Activated CD4-positive, alpha-beta T cell treated with anti-CD3 and anti-CD28 coated beads for 36 hours (primary cell): ENCODE measurements at regions not wholly inside any gene's neighbourhood (a gene's known extent, or its start where the extent isn't known, plus 50 kb on each side); places are given as distances from the start of the nearest gene placed in this dataset.
"Not testable (repeated sequence)": the region's sequence is repeated elsewhere in the genome, so short reads cannot be mapped to it uniquely, and the experiment has no call there.

Experiments used
- ATAC-seq: fragments of 200-7000 bp; cut with Tn5 transposase; one replicate; pipeline ENCODE4 v1.10.0; 2021; ENCODE audit warnings: mild to moderate bottlenecking, moderate library complexity
- CTCF ChIA-PET: fragments of 350-600 bp; sonication (Branson Sonifier 250); formaldehyde crosslinking; loops from one replicate; lab custom pipeline; 2021; ENCODE audit warnings: antibody characterized with exemption; lab: Charles Lee
- POLR2A ChIA-PET: fragments of 350-600 bp; sonication (Branson Sonifier 250); formaldehyde crosslinking; loops from one replicate; lab custom pipeline; 2021; ENCODE audit warnings: antibody characterized with exemption, inconsistent platforms; lab: Charles Lee
- DNase-seq: peaks from one replicate; pipeline ENCODE4 v3.0.0-alpha.2; 2020
- H3K27ac Mint-ChIP-seq: one replicate; pipeline ENCODE4 v1.8.0; 2021; ENCODE audit warnings: mixed read lengths
- H3K27me3 Mint-ChIP-seq: one replicate; pipeline ENCODE4 v1.8.0; 2021; ENCODE audit warnings: mixed read lengths
- H3K36me3 Mint-ChIP-seq: one replicate; pipeline ENCODE4 v1.8.0; 2021; ENCODE audit warnings: low read depth, mixed read lengths
- H3K4me1 Mint-ChIP-seq: one replicate; pipeline ENCODE4 v1.8.0; 2021; ENCODE audit warnings: mixed read lengths
- H3K4me3 Mint-ChIP-seq: one replicate; pipeline ENCODE4 v1.8.0; 2021; ENCODE audit warnings: mild to moderate bottlenecking, moderate library complexity, mixed read lengths
- H3K9me3 Mint-ChIP-seq: one replicate; pipeline ENCODE4 v1.8.0; 2021; ENCODE audit warnings: low read depth, mixed read lengths
- intact Hi-C, 2 experiments: fragments of 100-400 bp; cut with DNase I in 1 of 2; cut with micrococcal nuclease in 1 of 2; formaldehyde crosslinking; loops; one replicate each; pipeline versions ENCODE4 v1.14.2 to v1.15.1; 2022 to 2024; cut with DNase I, micrococcal nuclease

DNA sequence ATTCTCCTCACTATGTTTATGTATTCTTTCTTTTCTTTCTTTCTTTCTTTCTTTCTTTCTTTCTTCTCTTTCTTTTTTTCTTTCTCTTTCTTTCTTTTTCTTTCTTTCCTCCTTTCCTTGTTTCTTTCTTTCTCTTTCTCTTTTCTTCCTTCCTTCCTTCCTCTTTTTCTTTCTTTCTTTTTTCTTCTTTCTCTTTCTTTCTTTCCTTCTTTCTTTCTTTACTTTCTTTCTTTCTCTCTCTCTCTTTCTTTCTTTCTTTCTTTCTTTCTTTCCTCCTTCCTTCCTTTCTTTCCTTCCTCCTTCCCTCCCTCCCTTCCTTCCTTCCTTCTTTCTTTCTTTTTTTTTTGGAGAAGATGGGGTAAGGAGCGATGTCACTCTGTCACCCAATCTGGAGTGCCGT is 1405.5 kb downstream of the SLITRK5 start:
- DNase-seq (no peak), ATAC-seq (no peak)
- ChIA-PET CTCF (no interaction called here), POLR2A (no interaction called here)
- no peaks in the 10 kb centered on the region for H3K27me3 Mint-ChIP-seq
- no peaks in the 10 kb centered on the region for H3K4me1 Mint-ChIP-seq
- no peaks in the 10 kb centered on the region for H3K9me3 Mint-ChIP-seq
- H3K36me3 Mint-ChIP-seq: no peaks in the 10 kb centered on the region
- intact Hi-C loops: loop anchor here in 1 of 2 experiments (5.0 kb wide), 1 partner anchor 1026 kb away; no protein-coding TSS in a partner anchor
- H3K27ac Mint-ChIP-seq: no peak overlapping the region
- H3K4me3 Mint-ChIP-seq: no peak overlapping the region

DNA sequence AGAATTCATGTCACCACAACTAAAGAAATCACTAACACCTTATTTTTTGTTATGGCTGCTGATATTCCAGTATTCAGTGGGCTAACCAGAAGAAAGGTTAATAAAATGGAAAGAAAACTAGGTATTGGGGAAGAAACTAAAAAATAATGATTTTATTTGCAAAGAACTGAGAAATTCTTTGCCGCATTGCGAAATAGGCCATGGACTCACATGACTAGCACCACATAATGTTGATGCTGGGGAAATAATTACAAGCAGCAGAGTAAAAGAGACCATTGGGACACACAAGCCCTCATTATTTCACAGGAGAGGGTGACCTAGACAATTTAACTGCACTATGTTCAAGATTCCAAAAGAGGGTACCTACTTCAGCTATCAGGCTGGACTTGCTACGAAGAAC is 1411.5 kb downstream of the SLITRK5 start:
- Mint-ChIP-seq H3K27ac (no peak overlapping the region), H3K27me3 (no peaks in the 10 kb centered on the region), H3K36me3 (no peaks in the 10 kb centered on the region), H3K4me1 (no peaks in the 10 kb centered on the region), H3K9me3 (peaks cover 1% of the 10 kb centered on the region), H3K4me3 (no peak overlapping the region)
- POLR2A ChIA-PET: no interaction called here
- DNase-seq: no peak
- intact Hi-C loops: no loop called here
- CTCF ChIA-PET: no interaction called here
- no peak for ATAC-seq

DNA sequence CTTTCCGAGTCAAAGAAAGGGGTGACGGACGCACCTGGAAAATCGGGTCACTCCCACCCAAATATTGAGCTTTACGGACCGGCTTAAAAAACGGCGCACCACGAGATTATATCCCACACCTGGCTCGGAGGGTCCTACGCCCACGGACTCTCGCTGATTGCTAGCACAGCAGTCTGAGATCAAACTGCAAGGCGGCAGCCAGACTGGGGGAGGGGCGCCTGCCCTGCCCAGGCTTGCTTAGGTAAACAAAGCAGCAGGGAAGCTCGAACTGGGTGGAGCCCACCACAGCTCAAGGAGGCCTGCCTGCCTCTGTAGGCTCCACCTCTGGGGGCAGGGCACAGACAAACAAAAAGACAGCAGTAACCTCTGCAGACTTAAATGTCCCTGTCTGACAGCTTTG is 1416.9 kb downstream of the SLITRK5 start:
- H3K4me3 Mint-ChIP-seq, H3K4me1 Mint-ChIP-seq, POLR2A ChIA-PET, CTCF ChIA-PET, DNase-seq, H3K27ac Mint-ChIP-seq, H3K9me3 Mint-ChIP-seq, H3K27me3 Mint-ChIP-seq, intact Hi-C loops, ATAC-seq, H3K36me3 Mint-ChIP-seq: not testable (repeated sequence)

DNA sequence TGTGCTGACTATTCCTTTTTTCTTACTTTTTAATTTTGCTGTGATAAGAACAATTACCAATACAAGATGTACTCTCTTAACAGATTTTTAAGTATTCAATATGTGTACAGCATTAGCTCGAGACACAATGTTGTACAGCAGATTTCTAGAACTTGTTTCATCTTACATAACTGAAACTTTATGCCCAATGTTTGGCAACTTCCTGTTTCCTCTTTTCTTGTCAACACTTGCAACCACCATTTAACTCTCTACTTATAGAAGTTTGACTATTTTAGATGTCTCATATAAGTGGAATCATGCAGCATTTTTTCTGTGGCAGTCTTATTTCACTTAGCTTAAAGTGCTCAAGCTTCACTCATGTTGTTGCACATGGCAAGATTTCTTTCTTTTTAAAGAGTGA is 1426.8 kb downstream of the SLITRK5 start:
- DNase-seq (no peak), ATAC-seq (no peak)
- Mint-ChIP-seq H3K27me3 (no peaks in the 10 kb centered on the region), H3K36me3 (no peaks in the 10 kb centered on the region), H3K4me3 (no peak overlapping the region), H3K4me1 (no peaks in the 10 kb centered on the region), H3K9me3 (no peaks in the 10 kb centered on the region), H3K27ac (no peak overlapping the region)
- POLR2A ChIA-PET: no interaction called here
- intact Hi-C loops: no loop called here
- CTCF ChIA-PET: no interaction called here

DNA sequence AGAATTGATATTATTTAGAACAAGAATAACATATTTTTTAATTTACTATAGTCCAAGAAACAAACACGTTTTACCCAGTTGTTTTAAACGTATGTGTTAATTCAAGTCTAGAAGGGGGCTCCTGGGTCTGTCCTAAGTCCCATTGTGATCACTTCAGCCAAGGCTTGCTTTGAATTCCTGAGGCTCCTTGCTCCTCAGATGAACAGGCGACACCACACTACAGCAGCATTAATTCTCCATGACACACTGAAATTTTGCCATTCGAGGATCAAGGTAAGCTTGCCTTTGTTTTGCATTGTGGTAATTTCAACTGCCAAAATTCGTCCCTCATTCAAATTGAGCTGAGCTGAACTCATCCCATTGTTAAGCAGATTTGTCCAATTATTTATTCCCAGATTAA is 1442.6 kb downstream of the SLITRK5 start:
- Mint-ChIP-seq H3K4me1 (no peaks in the 10 kb centered on the region), H3K9me3 (no peaks in the 10 kb centered on the region), H3K27ac (no peak overlapping the region), H3K36me3 (no peaks in the 10 kb centered on the region), H3K4me3 (no peak overlapping the region), H3K27me3 (no peaks in the 10 kb centered on the region)
- no peak for ATAC-seq
- ChIA-PET POLR2A (no interaction called here), CTCF (no interaction called here)
- intact Hi-C loops: no loop called here
- no peak for DNase-seq

DNA sequence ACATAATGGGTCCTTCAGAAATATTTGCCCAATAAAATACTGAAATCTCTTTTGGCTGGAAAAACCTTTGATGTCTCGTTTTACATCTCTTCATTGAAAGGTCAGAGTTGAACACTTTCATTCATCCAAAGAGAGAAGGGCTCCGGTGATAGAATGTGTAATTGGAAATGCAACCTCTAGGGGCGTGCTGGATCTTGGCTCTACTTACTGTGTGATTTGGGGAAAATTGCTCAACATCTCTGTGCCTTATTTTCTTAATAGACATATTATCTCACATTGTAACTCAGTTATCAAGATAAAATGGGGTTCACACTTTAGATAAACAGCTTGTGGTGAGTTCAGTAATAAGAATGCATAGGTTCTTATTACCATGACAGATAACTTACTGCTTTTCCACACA is 1444.1 kb downstream of the SLITRK5 start:
- Mint-ChIP-seq H3K4me1 (no peaks in the 10 kb centered on the region), H3K36me3 (no peaks in the 10 kb centered on the region), H3K27me3 (no peaks in the 10 kb centered on the region), H3K27ac (no peak overlapping the region), H3K9me3 (no peaks in the 10 kb centered on the region), H3K4me3 (no peak overlapping the region)
- ATAC-seq (no peak), DNase-seq (no peak)
- intact Hi-C loops: no loop called here
- POLR2A ChIA-PET: no interaction called here
- CTCF ChIA-PET: no interaction called here

DNA sequence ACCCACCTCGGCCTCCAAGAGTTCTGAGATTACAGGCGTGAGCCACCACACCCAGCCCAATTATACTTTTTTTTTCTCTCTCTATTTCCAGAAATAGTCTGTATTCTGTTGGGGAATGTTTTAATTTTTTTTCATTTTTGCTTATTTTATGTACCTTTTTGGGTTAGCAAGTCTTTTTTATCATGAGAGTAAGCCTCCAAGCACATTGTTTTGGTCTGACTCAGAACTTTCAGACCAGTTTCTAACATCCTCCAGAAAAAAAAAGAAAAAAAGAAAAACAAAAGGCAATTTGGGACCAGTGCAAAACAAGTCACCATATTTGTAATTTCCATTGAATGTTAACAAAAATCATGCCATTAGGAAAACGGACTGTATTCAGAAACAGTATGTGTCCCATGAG is 1465.5 kb downstream of the SLITRK5 start:
- DNase-seq (no peak), ATAC-seq (no peak)
- ChIA-PET CTCF (no interaction called here), POLR2A (no interaction called here)
- no peak overlapping the region for H3K4me3 Mint-ChIP-seq
- H3K9me3 Mint-ChIP-seq: no peaks in the 10 kb centered on the region
- H3K27me3 Mint-ChIP-seq: no peaks in the 10 kb centered on the region
- no peak overlapping the region for H3K27ac Mint-ChIP-seq
- no peaks in the 10 kb centered on the region for H3K36me3 Mint-ChIP-seq
- H3K4me1 Mint-ChIP-seq: no peaks in the 10 kb centered on the region
- intact Hi-C loops: no loop called here

DNA sequence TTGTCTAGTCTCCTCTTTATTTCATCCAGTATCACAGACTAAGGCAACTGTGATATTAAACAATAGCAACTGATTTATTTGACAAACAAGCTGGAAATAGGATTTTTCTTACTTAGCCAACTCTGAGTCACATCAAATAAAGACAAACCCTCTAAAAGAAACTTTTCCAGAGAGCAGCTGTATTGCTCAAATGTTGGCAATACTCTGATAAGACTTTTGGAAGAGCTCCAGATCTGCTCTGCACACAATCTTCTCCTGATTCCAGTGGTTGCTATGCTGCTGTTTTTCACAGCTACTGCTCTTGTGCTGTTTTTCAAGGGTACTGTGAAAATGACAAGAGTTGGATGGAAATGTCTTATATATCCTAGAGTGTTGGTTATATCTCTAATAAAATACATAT is 1479.2 kb downstream of the SLITRK5 start:
- no peak for ATAC-seq
- no peaks in the 10 kb centered on the region for H3K27me3 Mint-ChIP-seq
- no peaks in the 10 kb centered on the region for H3K4me1 Mint-ChIP-seq
- no peak overlapping the region for H3K27ac Mint-ChIP-seq
- CTCF ChIA-PET: no interaction called here
- POLR2A ChIA-PET: no interaction called here
- no peak for DNase-seq
- peaks cover 5% of the 10 kb centered on the region for H3K9me3 Mint-ChIP-seq
- no peaks in the 10 kb centered on the region for H3K36me3 Mint-ChIP-seq
- intact Hi-C loops: no loop called here
- H3K4me3 Mint-ChIP-seq: no peak overlapping the region

DNA sequence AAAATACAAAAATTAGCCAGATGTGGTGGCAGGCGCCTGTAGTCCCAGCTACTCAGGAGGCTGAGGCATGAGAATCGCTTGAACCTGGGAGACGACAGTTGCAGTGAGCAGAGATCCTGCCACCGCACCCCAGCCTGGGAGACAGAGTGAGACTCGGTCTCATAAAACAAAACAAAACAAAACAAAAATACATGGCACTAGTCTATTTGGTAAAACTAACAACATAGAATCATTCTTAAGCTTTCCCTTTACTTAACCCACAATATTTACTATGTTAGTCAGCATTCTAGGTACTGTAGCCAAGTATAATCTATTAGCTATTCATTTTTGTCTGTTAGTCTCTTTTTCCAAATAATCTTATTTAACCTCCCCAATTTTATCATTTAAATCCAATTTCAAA is 1482.8 kb downstream of the SLITRK5 start:
- POLR2A ChIA-PET: no interaction called here
- no peak for ATAC-seq
- Mint-ChIP-seq H3K4me1 (no peaks in the 10 kb centered on the region), H3K4me3 (no peak overlapping the region), H3K27ac (no peak overlapping the region), H3K27me3 (no peaks in the 10 kb centered on the region), H3K36me3 (no peaks in the 10 kb centered on the region), H3K9me3 (peaks cover 3% of the 10 kb centered on the region)
- CTCF ChIA-PET: interaction anchor here (0.5 kb wide), 1 partner anchor 1276 kb away, joined by 3 read pairs; no protein-coding TSS in a partner anchor
- intact Hi-C loops: no loop called here
- DNase-seq: no peak

DNA sequence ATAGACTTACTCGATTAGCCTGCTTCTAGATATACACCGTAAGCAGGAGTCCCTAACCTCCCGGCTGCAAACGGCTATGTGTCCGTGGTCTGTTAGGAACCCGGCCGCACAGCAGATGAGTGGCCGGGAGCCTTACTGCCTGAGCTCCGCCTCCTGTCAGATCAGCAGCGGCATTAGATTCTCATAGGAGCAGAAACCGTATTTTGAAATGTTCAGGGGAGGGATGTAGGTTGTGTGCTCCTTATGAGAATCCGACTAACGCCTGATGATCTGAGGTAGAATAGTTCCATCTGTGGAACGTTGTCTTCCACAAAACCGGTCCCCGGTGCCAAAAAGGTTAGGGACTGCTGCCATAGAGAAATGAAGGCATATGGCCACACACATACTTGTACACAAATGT is 1491.9 kb downstream of the SLITRK5 start:
- no peak for DNase-seq
- H3K4me3 Mint-ChIP-seq: no peak overlapping the region
- peaks cover 3% of the 10 kb centered on the region for H3K9me3 Mint-ChIP-seq
- H3K36me3 Mint-ChIP-seq: no peaks in the 10 kb centered on the region
- POLR2A ChIA-PET: no interaction called here
- no peak overlapping the region for H3K27ac Mint-ChIP-seq
- no peaks in the 10 kb centered on the region for H3K4me1 Mint-ChIP-seq
- CTCF ChIA-PET: no interaction called here
- intact Hi-C loops: no loop called here
- ATAC-seq: no peak
- H3K27me3 Mint-ChIP-seq: no peaks in the 10 kb centered on the region

DNA sequence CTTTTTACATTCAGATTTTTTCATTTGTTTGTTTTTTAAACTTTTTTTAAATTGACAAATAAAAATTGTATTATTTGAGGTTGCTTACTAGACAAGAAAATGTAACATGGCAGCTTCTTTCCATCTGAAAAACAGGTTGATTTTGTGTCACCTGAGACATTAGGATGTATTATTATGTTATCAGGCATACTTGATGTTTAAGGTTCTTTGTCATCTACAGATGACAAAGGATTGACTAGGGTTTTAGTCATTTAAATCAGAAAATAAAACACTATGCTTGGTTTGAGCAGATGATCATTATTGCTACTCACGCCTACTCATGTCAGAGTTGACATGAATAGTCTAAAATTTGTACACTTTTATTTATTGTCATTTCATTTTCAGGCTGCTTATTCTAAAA is 1494.5 kb downstream of the SLITRK5 start:
- ChIA-PET CTCF (interaction anchor here (0.7 to 1.0 kb wide), 2 partner anchors 483 to 716 kb away, joined by 3 to 6 read pairs; no protein-coding TSS in a partner anchor), POLR2A (no interaction called here)
- H3K27me3 Mint-ChIP-seq: no peaks in the 10 kb centered on the region
- no peak overlapping the region for H3K27ac Mint-ChIP-seq
- ATAC-seq (no peak), DNase-seq (no peak)
- no peaks in the 10 kb centered on the region for H3K4me1 Mint-ChIP-seq
- H3K9me3 Mint-ChIP-seq: peaks cover 3% of the 10 kb centered on the region
- H3K4me3 Mint-ChIP-seq: no peak overlapping the region
- H3K36me3 Mint-ChIP-seq: no peaks in the 10 kb centered on the region
- intact Hi-C loops: no loop called here

DNA sequence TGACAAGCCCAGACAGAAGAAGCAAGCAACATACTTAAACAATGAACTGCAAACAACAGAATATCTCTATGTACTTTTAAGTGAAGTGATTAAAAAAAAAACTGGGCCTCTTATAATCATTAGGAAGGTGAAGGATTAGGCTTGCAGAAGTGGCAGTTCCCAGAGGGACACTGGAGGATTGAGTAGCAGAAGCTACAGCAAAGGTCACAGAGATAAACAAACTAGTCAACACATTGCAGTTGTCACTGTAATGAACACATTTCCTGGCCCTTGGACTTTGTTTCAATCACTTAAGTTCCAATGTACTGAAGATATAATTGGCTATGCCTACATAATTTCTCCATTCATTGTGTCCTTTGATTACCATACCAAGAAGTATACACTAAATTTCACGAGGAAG is 1498.8 kb downstream of the SLITRK5 start:
- ATAC-seq (no peak), DNase-seq (no peak)
- Mint-ChIP-seq H3K9me3 (no peaks in the 10 kb centered on the region), H3K4me1 (no peaks in the 10 kb centered on the region), H3K27me3 (no peaks in the 10 kb centered on the region), H3K27ac (no peak overlapping the region), H3K36me3 (no peaks in the 10 kb centered on the region), H3K4me3 (no peak overlapping the region)
- intact Hi-C loops: no loop called here
- ChIA-PET POLR2A (no interaction called here), CTCF (interaction anchor here (0.8 kb wide), 1 partner anchor 70 kb away, joined by 3 read pairs; no protein-coding TSS in a partner anchor)

DNA sequence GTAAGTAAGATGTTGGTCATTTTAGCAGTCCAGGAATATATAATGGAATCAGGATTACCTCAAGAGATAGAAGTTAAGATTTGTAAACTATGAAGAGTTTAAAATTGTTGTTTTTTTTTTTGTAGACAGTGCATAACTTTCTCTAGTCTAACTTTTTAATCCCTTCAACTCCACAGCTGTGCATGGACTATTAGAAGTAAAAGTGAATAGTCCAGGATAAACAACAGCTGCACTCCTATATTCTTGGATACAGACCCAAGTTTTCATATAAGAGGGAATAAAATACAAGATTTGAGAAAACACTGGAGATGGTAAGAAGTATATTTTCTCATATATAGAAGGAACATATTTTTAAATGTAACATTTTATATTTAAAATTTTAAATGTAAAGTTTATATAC is 1509.9 kb downstream of the SLITRK5 start:
- Mint-ChIP-seq H3K4me3 (no peak overlapping the region), H3K36me3 (no peaks in the 10 kb centered on the region), H3K27me3 (no peaks in the 10 kb centered on the region), H3K4me1 (no peaks in the 10 kb centered on the region), H3K9me3 (peaks cover 6% of the 10 kb centered on the region), H3K27ac (no peak overlapping the region)
- DNase-seq: no peak
- intact Hi-C loops: no loop called here
- POLR2A ChIA-PET: no interaction called here
- CTCF ChIA-PET: no interaction called here
- no peak for ATAC-seq
